ACC112 (cell line): ENCODE measurements at regions not wholly inside any gene's neighbourhood (a gene's known extent, or its start where the extent isn't known, plus 50 kb on each side); places are given as distances from the start of the nearest gene placed in this dataset.

Source experiments
- H2AFZ ChIP-seq: fragments of 200-600 bp; sonication (generic); one replicate; pipeline ENCODE4 v1.6.0; 2017; ENCODE audit warnings: antibody characterized with exemption, low read length; ENCODE audit not compliant: unreplicated experiment
- H3K27ac ChIP-seq: fragments of 200-600 bp; sonication (generic); 2 replicates; pipeline ENCODE4 v1.5.1; 2014; ENCODE audit warnings: low read depth, mild to moderate bottlenecking, antibody characterized with exemption, low read length, moderate library complexity
- H3K27me3 ChIP-seq: fragments of 200-600 bp; sonication (generic); 2 replicates; pipeline ENCODE4 v1.6.1; 2014; ENCODE audit warnings: mild to moderate bottlenecking, antibody characterized with exemption, low read length, moderate library complexity, mixed read lengths; ENCODE audit not compliant: insufficient read depth
- H3K36me3 ChIP-seq: fragments of 200-600 bp; sonication (generic); 2 replicates; pipeline ENCODE4 v1.6.1; 2016; ENCODE audit warnings: mild to moderate bottlenecking, antibody characterized with exemption, low read length, moderate library complexity, mixed read lengths; ENCODE audit not compliant: insufficient read depth
- H3K4me1 ChIP-seq: fragments of 200-600 bp; sonication (generic); one replicate; pipeline ENCODE4 v1.6.1; 2016; ENCODE audit warnings: low read length, mixed read lengths; ENCODE audit not compliant: insufficient read depth, unreplicated experiment, control insufficient read depth
- H3K4me3 ChIP-seq: fragments of 200-600 bp; sonication (generic); 2 replicates; pipeline ENCODE4 v1.5.1; 2014; ENCODE audit warnings: mild to moderate bottlenecking, low read depth, low read length
- H3K79me2 ChIP-seq: fragments of 200-600 bp; sonication (generic); one replicate; pipeline ENCODE4 v1.6.0; 2016; ENCODE audit warnings: low read length; ENCODE audit not compliant: control insufficient read depth, unreplicated experiment, insufficient read depth

DNA sequence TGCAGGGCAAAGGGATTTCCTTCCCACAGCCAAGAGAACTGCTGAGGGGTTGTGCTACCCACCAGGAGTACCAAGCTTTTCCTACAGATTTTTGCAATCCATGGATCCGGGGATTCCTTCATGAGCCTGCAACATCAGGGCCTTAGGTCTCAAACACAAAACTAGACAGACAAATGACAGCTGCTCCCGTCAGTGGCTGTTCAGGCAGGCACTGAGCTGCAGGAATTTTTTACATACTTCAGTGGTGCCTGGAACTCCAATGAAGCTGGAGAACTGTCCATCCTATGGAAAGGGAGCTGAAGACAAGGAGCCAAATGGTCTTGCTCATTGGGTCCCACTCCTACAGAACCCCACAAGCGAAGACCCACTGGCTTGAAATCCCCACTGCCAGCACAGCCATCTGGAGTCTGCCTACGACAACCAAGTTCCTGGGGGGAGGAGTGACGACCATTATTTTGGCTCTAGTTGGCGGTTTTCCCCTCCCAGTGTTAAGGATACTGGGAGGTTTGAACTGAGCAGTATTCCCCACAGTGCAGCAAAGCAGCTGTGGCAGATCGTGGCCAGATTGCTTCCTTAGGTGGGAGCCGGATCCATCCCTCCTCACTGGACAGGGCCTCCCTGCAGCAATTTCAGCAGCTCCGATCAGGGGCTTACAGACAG lies 157.7 kb upstream of the TMEM45B start:
- Histone ChIP-seq H3K27ac (no peak overlapping the region), H3K27me3 (peaks cover 45% of the 10 kb centered on the region), H3K4me1 (no peaks in the 10 kb centered on the region), H3K36me3 (peaks cover 3% of the 10 kb centered on the region; the same call in 1 of the 2 replicates), H3K79me2 (no peaks in the 10 kb centered on the region), H2AFZ (no peak overlapping the region), H3K4me3 (no peak overlapping the region)

GRCh38 chr11:129658526-129658867 lies 157.2 kb upstream of the TMEM45B start:
- Histone ChIP-seq H3K4me3 (no peak overlapping the region), H3K79me2 (no peaks in the 10 kb centered on the region), H3K27me3 (peaks cover 48% of the 10 kb centered on the region), H3K27ac (no peak overlapping the region), H3K4me1 (no peaks in the 10 kb centered on the region), H3K36me3 (peaks cover 3% of the 10 kb centered on the region; the same call in 1 of the 2 replicates), H2AFZ (no peak overlapping the region)

- H3K27me3 ChIP-seq: peaks cover 49% of the 10 kb centered on the region
- H2AFZ ChIP-seq: no peak overlapping the region
- no peaks in the 10 kb centered on the region for H3K36me3 ChIP-seq
- H3K79me2 ChIP-seq: no peaks in the 10 kb centered on the region
- H3K27ac ChIP-seq: no peak overlapping the region
- H3K4me3 ChIP-seq: no peak overlapping the region
- no peaks in the 10 kb centered on the region for H3K4me1 ChIP-seq
These were observed 134.7 kb upstream of the TMEM45B start for GRCh38 chr11:129680907-129681306.

DNA sequence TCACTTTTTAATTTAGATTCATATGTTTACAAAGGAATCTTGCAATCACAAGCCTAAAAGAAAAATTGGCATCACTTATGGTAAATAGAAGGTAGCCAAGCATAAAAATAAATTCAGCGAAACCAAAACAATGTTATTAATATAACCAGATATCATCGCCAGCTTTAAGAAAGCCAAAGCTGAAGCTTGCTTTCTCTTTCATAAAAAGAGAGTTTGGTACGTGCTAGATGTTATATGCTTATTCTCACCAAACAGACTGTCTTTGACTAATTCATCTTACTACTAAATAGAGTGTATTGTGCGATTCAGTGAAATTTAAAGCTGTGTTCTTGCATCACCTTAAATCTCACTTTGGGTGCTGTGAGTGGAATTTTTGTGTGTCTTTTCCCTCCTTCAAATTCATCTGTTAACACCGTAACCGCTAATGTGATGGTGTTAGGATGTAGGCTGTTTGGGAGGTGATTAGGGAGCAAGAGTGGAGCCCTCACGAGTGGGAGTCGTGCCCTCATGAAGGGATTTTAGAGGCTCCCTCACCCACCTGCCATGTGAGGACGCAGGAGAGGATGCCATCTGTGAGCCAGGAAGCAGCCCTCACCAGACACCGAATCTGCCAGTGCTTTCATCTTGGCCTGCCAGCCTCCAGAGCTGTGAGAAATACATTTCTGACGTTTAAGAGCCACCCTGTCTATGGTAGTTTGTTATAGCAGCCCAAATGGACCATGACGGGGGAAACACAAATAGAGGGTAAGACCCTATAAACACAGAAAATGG lies 134.1 kb upstream of the TMEM45B start:
- peaks cover 52% of the 10 kb centered on the region for H3K27me3 ChIP-seq
- H3K79me2 ChIP-seq: no peaks in the 10 kb centered on the region
- H3K36me3 ChIP-seq: no peaks in the 10 kb centered on the region
- H2AFZ ChIP-seq: no peak overlapping the region
- no peak overlapping the region for H3K27ac ChIP-seq
- H3K4me1 ChIP-seq: no peaks in the 10 kb centered on the region
- no peak overlapping the region for H3K4me3 ChIP-seq

DNA sequence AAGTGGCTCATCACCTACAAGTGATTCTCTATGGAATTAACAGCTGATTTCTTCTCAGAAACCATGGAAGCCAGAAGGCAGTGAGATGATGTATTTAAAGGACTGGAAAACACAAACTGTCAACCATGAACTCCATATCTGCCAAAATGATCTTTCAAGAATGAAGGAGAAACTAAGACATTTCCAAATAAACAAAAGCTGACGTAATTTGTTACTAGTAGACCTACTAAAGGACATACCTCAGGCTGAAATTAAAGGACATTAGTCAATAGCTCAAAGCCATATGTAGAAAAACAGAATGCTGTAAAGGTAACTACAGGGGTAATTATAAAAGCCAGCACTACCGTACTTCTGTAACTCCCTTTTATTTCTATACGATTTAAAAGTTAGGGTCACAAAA lies 129.4 kb upstream of the TMEM45B start:
- H3K4me3 ChIP-seq: no peak overlapping the region
- H3K4me1 ChIP-seq: no peaks in the 10 kb centered on the region
- H3K27me3 ChIP-seq: peaks cover 53% of the 10 kb centered on the region
- H3K79me2 ChIP-seq: no peaks in the 10 kb centered on the region
- H2AFZ ChIP-seq: no peak overlapping the region
- H3K27ac ChIP-seq: no peak overlapping the region
- no peaks in the 10 kb centered on the region for H3K36me3 ChIP-seq

GRCh38 chr11:129691142-129691541 lies 124.5 kb upstream of the TMEM45B start:
- no peak overlapping the region for H3K4me3 ChIP-seq
- H3K27ac ChIP-seq: no peak overlapping the region
- no peaks in the 10 kb centered on the region for H3K4me1 ChIP-seq
- H3K27me3 ChIP-seq: peaks cover 46% of the 10 kb centered on the region
- H3K79me2 ChIP-seq: no peaks in the 10 kb centered on the region
- no peak overlapping the region for H2AFZ ChIP-seq
- no peaks in the 10 kb centered on the region for H3K36me3 ChIP-seq

GRCh38 chr11:129694538-129694937 lies 121.1 kb upstream of the TMEM45B start:
- H3K27me3 ChIP-seq: peaks cover 46% of the 10 kb centered on the region
- no peaks in the 10 kb centered on the region for H3K4me1 ChIP-seq
- H3K79me2 ChIP-seq: no peaks in the 10 kb centered on the region
- H3K36me3 ChIP-seq: no peaks in the 10 kb centered on the region
- H3K27ac ChIP-seq: no peak overlapping the region
- no peak overlapping the region for H2AFZ ChIP-seq
- H3K4me3 ChIP-seq: no peak overlapping the region

DNA sequence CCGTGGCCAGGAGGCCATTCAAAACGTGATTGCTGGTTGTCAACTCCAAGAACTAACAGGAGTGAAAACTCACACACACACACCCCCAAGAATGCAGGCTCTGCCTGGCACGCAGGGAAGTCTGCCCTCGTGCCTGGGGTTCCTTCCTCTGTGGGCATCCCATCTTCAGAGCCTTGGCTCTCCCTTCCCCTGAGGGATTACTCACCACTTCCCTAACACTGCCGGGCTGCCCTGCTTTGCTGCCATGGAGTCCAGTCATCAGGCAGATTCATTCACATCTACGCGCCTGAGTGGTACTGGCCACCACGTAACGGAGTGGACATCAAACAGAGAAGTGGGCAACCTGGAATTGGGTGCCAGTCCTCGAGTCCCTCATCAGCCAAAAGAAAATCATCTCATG lies 120.7 kb upstream of the TMEM45B start:
- Histone ChIP-seq H3K36me3 (no peaks in the 10 kb centered on the region), H3K27ac (no peak overlapping the region), H3K4me3 (no peak overlapping the region)

GRCh38 chr11:129695571-129696308 lies 119.9 kb upstream of the TMEM45B start:
- peak overlapping the region; percentile 53 for H3K4me3 ChIP-seq
- no peak overlapping the region for H3K27ac ChIP-seq
- peaks cover 52% of the 10 kb centered on the region for H3K27me3 ChIP-seq

More for the DNA sequence above, 120.7 kb upstream of the TMEM45B start:
- Histone ChIP-seq H3K27me3 (peaks cover 50% of the 10 kb centered on the region), H3K79me2 (no peaks in the 10 kb centered on the region), H2AFZ (no peak overlapping the region), H3K4me1 (no peaks in the 10 kb centered on the region)

DNA sequence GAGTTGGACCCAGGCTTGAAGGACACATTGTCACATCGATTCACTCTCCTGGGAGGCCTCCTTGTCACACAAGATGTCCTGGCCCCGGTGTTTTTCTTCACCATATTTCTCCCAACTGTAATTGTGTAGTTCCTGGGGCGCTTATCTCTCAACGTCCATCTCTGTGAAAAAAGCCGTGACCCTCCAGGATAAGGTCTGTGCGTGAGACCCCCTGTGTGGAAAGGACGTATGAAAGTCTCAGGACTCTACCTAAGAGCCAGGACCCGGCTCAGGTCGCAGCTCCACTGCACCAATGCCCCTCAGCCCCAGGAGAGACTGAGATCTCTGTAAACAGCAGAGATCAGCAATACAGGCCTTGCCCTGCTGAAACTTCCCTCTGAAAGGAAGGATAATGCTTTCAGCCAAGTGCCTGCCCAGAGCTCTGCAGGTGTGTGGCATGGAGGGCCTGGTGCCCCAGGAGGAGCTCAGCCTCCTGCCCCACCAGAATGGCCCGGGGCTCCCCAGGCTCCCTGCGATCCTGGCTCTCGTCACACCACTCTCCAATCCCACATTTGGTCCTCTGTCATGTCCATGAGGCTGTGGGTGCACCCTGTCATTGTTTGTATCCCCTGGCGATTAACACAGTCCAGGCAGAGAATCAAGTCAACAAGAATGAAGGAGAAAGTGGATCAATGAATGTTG lies 119.2 kb upstream of the TMEM45B start:
- Histone ChIP-seq H3K4me3 (no peak overlapping the region), H3K36me3 (no peaks in the 10 kb centered on the region), H3K27ac (no peak overlapping the region), H2AFZ (no peak overlapping the region), H3K79me2 (no peaks in the 10 kb centered on the region), H3K27me3 (peaks cover 54% of the 10 kb centered on the region), H3K4me1 (no peaks in the 10 kb centered on the region)

More at GRCh38 chr11:129695571-129696308, 119.9 kb upstream of the TMEM45B start:
- H2AFZ ChIP-seq: peak overlapping the region; percentile 10
- no peaks in the 10 kb centered on the region for H3K36me3 ChIP-seq
- H3K79me2 ChIP-seq: no peaks in the 10 kb centered on the region
- H3K4me1 ChIP-seq: no peaks in the 10 kb centered on the region
